ENCODE measurements at regions not wholly inside any gene's neighbourhood (a gene's known extent, or its start where the extent isn't known, plus 50 kb on each side); places are given as distances from the start of the nearest gene placed in this dataset.

DNA sequence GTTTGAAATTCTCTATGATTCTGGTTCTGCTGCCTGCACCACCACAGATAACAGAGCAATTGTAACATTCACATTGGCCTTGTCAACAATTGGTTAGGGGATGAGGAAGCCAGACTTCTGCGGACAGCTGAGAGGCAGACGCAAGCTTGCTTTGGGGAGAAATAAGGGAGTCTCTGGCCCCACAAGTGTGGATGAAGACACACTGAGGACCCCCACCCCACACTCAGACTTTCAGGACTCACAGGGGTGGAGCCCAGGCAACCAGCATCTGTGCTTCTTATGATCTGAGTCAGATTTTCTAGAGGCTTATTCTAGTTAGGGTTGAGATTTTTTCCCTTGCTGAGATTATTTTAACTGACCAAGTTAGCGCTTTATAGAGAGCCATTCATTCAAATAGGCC lies 140.3 kb upstream of the IRX2 start:
- Histone ChIP-seq H3K9me3 (ENCODE audit: control insufficient read depth in 1 of 2, insufficient read depth in 1 of 2, low read depth in 1 of 2, low read length in 2 of 2) (peaks cover 17 to 22% of the 10 kb centered on the region in 2 experiments; a peak in 3 of 4 replicates), H3K27ac (ENCODE audit: low read depth, low read length) (no peak overlapping the region), H3K4me3 (replicated peaks in 1 of 2; ENCODE audit: low read depth in 1 of 2, low read length in 2 of 2) (no peak overlapping the region), H3K4me1 (ENCODE audit: control insufficient read depth in 1 of 2, insufficient read depth in 2 of 2, low read length in 2 of 2) (no peaks in the 10 kb centered on the region), H4K20me1 (ENCODE audit: insufficient read depth) (no peaks in the 10 kb centered on the region), H2AFZ (ENCODE audit: low read depth, low read length, poor library complexity, severe bottlenecking) (no peak overlapping the region), H3K27me3 (ENCODE audit: insufficient read depth, low read length) (no peaks in the 10 kb centered on the region), H3K36me3 (ENCODE audit: control insufficient read depth in 1 of 2, insufficient read depth in 2 of 2, low read length in 2 of 2) (no peaks in the 10 kb centered on the region), H3K4me2 (ENCODE audit: low read length) (no peak overlapping the region), H3K9ac (ENCODE audit: low read length) (no peak overlapping the region), H3K9me2 (ENCODE audit: insufficient read depth) (no peaks in the 10 kb centered on the region), H3K79me2 (ENCODE audit: insufficient read depth, low read length) (no peaks in the 10 kb centered on the region)
- ChIA-PET POLR2A (no interaction called here), RAD21 (ENCODE audit: low non-redundant PET in 1 of 2, low total read pairs in 2 of 2, uncharacterized antibody in 2 of 2, unreplicated experiment in 2 of 2) (no interaction called here), CTCF (no interaction called here)
- no peak for DNase-seq (ENCODE audit: low read depth, low spot score)
- TF ChIP-seq, protein P1, sequence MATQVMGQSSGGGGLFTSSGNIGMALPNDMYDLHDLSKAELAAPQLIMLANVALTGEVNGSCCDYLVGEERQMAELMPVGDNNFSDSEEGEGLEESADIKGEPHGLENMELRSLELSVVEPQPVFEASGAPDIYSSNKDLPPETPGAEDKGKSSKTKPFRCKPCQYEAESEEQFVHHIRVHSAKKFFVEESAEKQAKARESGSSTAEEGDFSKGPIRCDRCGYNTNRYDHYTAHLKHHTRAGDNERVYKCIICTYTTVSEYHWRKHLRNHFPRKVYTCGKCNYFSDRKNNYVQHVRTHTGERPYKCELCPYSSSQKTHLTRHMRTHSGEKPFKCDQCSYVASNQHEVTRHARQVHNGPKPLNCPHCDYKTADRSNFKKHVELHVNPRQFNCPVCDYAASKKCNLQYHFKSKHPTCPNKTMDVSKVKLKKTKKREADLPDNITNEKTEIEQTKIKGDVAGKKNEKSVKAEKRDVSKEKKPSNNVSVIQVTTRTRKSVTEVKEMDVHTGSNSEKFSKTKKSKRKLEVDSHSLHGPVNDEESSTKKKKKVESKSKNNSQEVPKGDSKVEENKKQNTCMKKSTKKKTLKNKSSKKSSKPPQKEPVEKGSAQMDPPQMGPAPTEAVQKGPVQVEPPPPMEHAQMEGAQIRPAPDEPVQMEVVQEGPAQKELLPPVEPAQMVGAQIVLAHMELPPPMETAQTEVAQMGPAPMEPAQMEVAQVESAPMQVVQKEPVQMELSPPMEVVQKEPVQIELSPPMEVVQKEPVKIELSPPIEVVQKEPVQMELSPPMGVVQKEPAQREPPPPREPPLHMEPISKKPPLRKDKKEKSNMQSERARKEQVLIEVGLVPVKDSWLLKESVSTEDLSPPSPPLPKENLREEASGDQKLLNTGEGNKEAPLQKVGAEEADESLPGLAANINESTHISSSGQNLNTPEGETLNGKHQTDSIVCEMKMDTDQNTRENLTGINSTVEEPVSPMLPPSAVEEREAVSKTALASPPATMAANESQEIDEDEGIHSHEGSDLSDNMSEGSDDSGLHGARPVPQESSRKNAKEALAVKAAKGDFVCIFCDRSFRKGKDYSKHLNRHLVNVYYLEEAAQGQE (IDR thresholded peaks at IDR 0.05; ENCODE audit: low read depth): no peak
- TF ChIP-seq POLR2AphosphoS5 (IDR thresholded peaks at IDR 0.05; ENCODE audit: low read depth, low read length) (no peak), SP1 (IDR thresholded peaks at IDR 0.05; ENCODE audit: low read depth) (no peak), FOSL1 (IDR thresholded peaks at IDR 0.05; ENCODE audit: low read depth) (no peak), ELF1 (IDR thresholded peaks at IDR 0.05; ENCODE audit: borderline replicate concordance, low read depth) (no peak), ZNF274 (IDR thresholded peaks at IDR 0.05; ENCODE audit: low read depth, low read length) (no peak), SIN3A (IDR thresholded peaks at IDR 0.05; ENCODE audit: low read depth) (no peak), SRF (IDR thresholded peaks at IDR 0.05; ENCODE audit: low read depth) (no peak), ZFX (IDR thresholded peaks at IDR 0.05) (no peak), JUND (IDR thresholded peaks at IDR 0.05) (no peak), TCF7L2 (IDR thresholded peaks at IDR 0.05; ENCODE audit: borderline replicate concordance, extremely low read depth, insufficient read depth, insufficient read length) (no peak), RAD21 (IDR thresholded peaks at IDR 0.05; ENCODE audit: low read depth) (no peak), EZH2phosphoT487 (IDR thresholded peaks at IDR 0.05; ENCODE audit: borderline replicate concordance) (no peak), POLR2A (IDR thresholded peaks at IDR 0.05; ENCODE audit: borderline replicate concordance, extremely low read depth, insufficient read depth, insufficient read length) (no peak), EGR1 (IDR thresholded peaks at IDR 0.05; ENCODE audit: low read depth) (no peak)
- TF ChIP-seq, protein P2, sequence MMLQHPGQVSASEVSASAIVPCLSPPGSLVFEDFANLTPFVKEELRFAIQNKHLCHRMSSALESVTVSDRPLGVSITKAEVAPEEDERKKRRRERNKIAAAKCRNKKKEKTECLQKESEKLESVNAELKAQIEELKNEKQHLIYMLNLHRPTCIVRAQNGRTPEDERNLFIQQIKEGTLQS (IDR thresholded peaks at IDR 0.05): no peak
- TF ChIP-seq, protein P3, sequence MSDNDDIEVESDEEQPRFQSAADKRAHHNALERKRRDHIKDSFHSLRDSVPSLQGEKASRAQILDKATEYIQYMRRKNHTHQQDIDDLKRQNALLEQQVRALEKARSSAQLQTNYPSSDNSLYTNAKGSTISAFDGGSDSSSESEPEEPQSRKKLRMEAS (IDR thresholded peaks at IDR 0.05): no peak
- no TSS peak for BruUV-seq (replicated peaks)
- ATAC-seq: no peak
- intact Hi-C loops (cut with micrococcal nuclease): no loop called here
